ENCODE measurements at regions not wholly inside any gene's neighbourhood (a gene's known extent, or its start where the extent isn't known, plus 50 kb on each side); places are given as distances from the start of the nearest gene placed in this dataset.

DNA sequence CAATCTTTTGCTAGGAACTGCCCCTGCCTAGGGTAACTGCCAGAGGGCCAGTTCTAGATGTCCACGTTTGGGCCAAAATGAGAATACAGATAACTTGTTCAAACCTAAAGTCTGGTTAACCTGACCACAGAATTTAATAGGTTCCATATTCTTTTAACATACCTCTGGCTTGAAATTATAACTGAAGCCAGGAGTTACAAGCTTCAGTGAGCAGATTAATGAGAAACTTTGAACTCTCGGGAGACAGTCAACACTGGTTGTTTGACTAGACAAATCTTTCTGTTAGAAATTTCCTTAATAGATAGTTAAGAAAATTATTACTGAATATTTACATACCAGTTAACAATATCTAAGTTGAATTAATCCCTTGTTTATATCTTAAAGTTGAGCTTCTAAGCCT, 110.0 kb upstream of the KLF7 start:
- CTCF ChIA-PET: no interaction called here
- TF ChIP-seq BHLHE40 (IDR thresholded peaks at IDR 0.05; ENCODE audit: borderline replicate concordance) (no peak), ARNT (IDR thresholded peaks at IDR 0.05) (no peak), SUZ12 (IDR thresholded peaks at IDR 0.05) (no peak), LEF1 (IDR thresholded peaks at IDR 0.05; ENCODE audit: borderline replicate concordance) (no peak), FOXA1 (IDR thresholded peaks at IDR 0.05) (no peak), CTBP1 (IDR thresholded peaks at IDR 0.05; ENCODE audit: borderline replicate concordance) (no peak)
- POLR2A ChIA-PET: no interaction called here
- DNase-seq (ENCODE audit: extremely low spot score): no peak

DNA sequence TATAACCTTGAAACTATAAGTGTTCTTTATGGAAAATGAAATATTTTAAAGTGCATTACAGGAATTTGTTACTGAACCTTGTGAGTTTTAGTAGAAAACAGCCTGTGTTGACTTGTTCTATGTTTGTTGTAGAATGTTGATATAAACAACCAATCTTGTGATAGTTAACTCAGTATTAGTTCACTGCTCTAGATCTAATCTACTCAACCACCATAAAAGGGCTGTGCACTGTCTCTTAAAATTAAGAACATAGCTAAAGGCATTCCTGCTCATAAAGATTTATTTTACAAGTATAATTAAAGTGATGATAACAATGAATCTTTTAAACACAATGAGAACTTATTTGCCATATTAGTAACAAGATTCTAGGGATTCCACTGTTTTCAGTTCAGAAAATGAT, 110.5 kb upstream of the KLF7 start:
- ChIA-PET CTCF (no interaction called here), POLR2A (no interaction called here)
- TF ChIP-seq ARNT (IDR thresholded peaks at IDR 0.05) (no peak), L3MBTL2 (conservative IDR thresholded peaks at IDR 0.05) (no peak), ZNF384 (IDR thresholded peaks at IDR 0.05) (no peak), BHLHE40 (IDR thresholded peaks at IDR 0.05; ENCODE audit: borderline replicate concordance) (no peak), HDGF (IDR thresholded peaks at IDR 0.05; ENCODE audit: borderline replicate concordance) (no peak), ELF4 (IDR thresholded peaks at IDR 0.05) (no peak), NFRKB (IDR thresholded peaks at IDR 0.05) (no peak), LEF1 (IDR thresholded peaks at IDR 0.05; ENCODE audit: borderline replicate concordance) (no peak), TARDBP (IDR thresholded peaks at IDR 0.05) (no peak), FOXA1 (IDR thresholded peaks at IDR 0.05) (no peak), FOXM1 (IDR thresholded peaks at IDR 0.05; ENCODE audit: borderline replicate concordance) (no peak), FOXK2 (IDR thresholded peaks at IDR 0.05) (no peak)
- TF ChIP-seq, protein P1, sequence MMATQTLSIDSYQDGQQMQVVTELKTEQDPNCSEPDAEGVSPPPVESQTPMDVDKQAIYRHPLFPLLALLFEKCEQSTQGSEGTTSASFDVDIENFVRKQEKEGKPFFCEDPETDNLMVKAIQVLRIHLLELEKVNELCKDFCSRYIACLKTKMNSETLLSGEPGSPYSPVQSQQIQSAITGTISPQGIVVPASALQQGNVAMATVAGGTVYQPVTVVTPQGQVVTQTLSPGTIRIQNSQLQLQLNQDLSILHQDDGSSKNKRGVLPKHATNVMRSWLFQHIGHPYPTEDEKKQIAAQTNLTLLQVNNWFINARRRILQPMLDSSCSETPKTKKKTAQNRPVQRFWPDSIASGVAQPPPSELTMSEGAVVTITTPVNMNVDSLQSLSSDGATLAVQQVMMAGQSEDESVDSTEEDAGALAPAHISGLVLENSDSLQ (IDR thresholded peaks at IDR 0.05): no peak
- no peak for DNase-seq (ENCODE audit: extremely low spot score)

DNA sequence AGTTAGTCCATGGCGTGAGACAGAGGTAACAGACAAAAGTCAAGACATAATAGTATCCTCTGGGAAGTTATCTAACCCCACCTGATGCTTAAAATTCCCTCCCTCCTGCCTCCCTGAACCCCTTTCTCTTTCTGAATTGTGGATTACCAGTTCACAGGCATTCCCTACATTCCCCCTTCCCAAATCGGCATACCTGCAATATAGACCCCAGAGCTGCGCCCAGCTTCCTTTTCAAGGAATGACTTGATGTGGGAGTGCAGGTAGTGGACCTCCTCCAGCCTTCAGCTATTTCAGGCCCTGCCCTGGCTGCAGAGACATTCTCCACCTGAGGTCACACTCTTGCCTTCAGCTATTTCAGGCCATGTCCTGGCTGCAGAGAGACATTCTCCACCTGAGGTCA, 111.1 kb upstream of the KLF7 start:
- POLR2A ChIA-PET: no interaction called here

DNA sequence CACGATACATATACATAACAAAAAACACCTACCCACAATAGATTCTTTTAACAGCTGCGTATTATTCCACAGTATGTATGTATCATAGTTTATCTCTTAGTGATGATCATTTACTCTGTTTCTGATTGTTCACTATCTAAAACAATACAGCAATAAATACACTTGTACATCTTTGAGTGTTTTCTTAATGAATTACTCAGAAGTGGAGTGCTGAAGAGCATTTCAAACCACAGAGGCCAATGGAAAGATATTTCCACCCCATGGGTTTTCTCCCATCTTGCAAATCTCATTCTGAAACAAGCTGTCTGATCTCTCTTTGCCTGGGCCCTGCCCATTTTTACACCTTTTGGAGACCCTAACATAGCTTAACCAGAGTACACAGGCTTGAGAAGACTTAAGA, 113.8 kb upstream of the KLF7 start:
- ChIA-PET CTCF (no interaction called here), POLR2A (no interaction called here)

More for the DNA sequence above, 111.1 kb upstream of the KLF7 start:
- TF ChIP-seq SP1 (IDR thresholded peaks at IDR 0.05) (no peak), LEF1 (IDR thresholded peaks at IDR 0.05; ENCODE audit: borderline replicate concordance) (no peak), TARDBP (IDR thresholded peaks at IDR 0.05) (no peak), ELF4 (IDR thresholded peaks at IDR 0.05) (no peak), SUZ12 (IDR thresholded peaks at IDR 0.05) (no peak), FOXM1 (IDR thresholded peaks at IDR 0.05; ENCODE audit: borderline replicate concordance) (no peak), ARNT (IDR thresholded peaks at IDR 0.05) (no peak)
- CTCF ChIA-PET: interaction anchor here (0.8 kb wide), 1 partner anchor 98 kb away, joined by 3 read pairs; no protein-coding TSS in a partner anchor
- no peak for DNase-seq (ENCODE audit: extremely low spot score)

DNA sequence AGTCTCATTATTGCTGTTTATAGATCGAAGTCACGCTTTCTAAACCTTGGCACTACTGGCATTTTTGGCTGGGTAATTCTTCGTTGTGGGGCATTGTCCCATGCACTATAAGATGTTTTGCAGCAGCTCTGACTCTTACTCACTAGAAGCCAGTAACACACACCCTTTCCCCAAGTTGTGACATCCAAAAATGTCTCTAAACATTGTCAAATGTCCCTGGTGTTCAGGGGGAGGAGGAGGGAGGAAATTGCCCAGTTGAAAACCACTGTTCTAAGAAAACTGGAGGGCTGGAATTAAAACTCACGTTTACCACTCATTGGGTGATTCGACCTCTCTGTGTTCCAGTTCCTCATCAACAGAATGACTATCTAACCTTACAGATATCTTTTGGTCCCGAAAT, 115.7 kb upstream of the KLF7 start:
- TF ChIP-seq FOXK2 (IDR thresholded peaks at IDR 0.05) (no peak), SP1 (IDR thresholded peaks at IDR 0.05) (no peak), HDGF (IDR thresholded peaks at IDR 0.05; ENCODE audit: borderline replicate concordance) (no peak), ELF4 (IDR thresholded peaks at IDR 0.05) (no peak), ARNT (IDR thresholded peaks at IDR 0.05) (no peak), CTBP1 (IDR thresholded peaks at IDR 0.05; ENCODE audit: borderline replicate concordance) (no peak), BHLHE40 (IDR thresholded peaks at IDR 0.05; ENCODE audit: borderline replicate concordance) (no peak), ZNF384 (IDR thresholded peaks at IDR 0.05) (no peak), FOXA1 (IDR thresholded peaks at IDR 0.05) (no peak), NFRKB (IDR thresholded peaks at IDR 0.05) (no peak), TARDBP (IDR thresholded peaks at IDR 0.05) (no peak), SUZ12 (IDR thresholded peaks at IDR 0.05) (no peak), LEF1 (IDR thresholded peaks at IDR 0.05; ENCODE audit: borderline replicate concordance) (no peak), L3MBTL2 (conservative IDR thresholded peaks at IDR 0.05) (no peak), FOXM1 (IDR thresholded peaks at IDR 0.05; ENCODE audit: borderline replicate concordance) (no peak)
- TF ChIP-seq, protein P1 (IDR thresholded peaks at IDR 0.05): no peak
- no peak for DNase-seq (ENCODE audit: extremely low spot score)
- ChIA-PET POLR2A (no interaction called here), CTCF (no interaction called here)

More for the DNA sequence above, 113.8 kb upstream of the KLF7 start:
- no peak for DNase-seq (ENCODE audit: extremely low spot score)
- TF ChIP-seq ARNT (IDR thresholded peaks at IDR 0.05): no peak
- TF ChIP-seq ZNF384 (IDR thresholded peaks at IDR 0.05): no peak
- no peak for TF ChIP-seq TARDBP (IDR thresholded peaks at IDR 0.05)
- no peak for TF ChIP-seq ELF4 (IDR thresholded peaks at IDR 0.05)
- no peak for TF ChIP-seq FOXM1 (IDR thresholded peaks at IDR 0.05; ENCODE audit: borderline replicate concordance)
- no peak for TF ChIP-seq L3MBTL2 (conservative IDR thresholded peaks at IDR 0.05)
- TF ChIP-seq SP1 (IDR thresholded peaks at IDR 0.05): no peak
- TF ChIP-seq, protein P1 (IDR thresholded peaks at IDR 0.05): no peak
- no peak for TF ChIP-seq SUZ12 (IDR thresholded peaks at IDR 0.05)
- TF ChIP-seq BHLHE40 (IDR thresholded peaks at IDR 0.05; ENCODE audit: borderline replicate concordance): no peak
- TF ChIP-seq NFRKB (IDR thresholded peaks at IDR 0.05): no peak
- no peak for TF ChIP-seq HDGF (IDR thresholded peaks at IDR 0.05; ENCODE audit: borderline replicate concordance)
- TF ChIP-seq FOXK2 (IDR thresholded peaks at IDR 0.05): no peak
- no peak for TF ChIP-seq LEF1 (IDR thresholded peaks at IDR 0.05; ENCODE audit: borderline replicate concordance)

DNA sequence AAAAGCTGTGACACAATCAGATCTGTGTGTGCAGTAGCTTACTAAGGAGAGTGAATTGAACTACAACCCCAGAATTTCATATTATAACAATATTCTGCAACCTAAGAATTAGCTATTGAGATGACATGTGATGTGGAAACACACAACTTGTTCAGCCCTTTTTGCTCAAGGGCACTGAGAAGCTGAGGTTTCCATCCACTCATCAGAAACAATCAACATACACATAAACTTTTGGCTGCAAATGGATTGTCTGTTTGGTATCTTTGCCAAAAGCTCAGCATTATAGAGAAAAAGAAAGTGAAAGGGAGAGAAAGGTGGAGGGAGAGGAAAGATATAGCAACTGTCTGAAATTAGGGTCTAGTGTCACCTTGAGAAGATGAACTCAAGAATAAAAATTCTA, 117.2 kb upstream of the KLF7 start:
- ChIA-PET CTCF (interaction anchor here (0.6 kb wide), 1 partner anchor 300 kb away, joined by 3 read pairs; no protein-coding TSS in a partner anchor), POLR2A (no interaction called here)
- TF ChIP-seq ARNT (IDR thresholded peaks at IDR 0.05): no peak
- no peak for TF ChIP-seq NFRKB (IDR thresholded peaks at IDR 0.05)
- TF ChIP-seq CTBP1 (IDR thresholded peaks at IDR 0.05; ENCODE audit: borderline replicate concordance): no peak
- no peak for TF ChIP-seq ZNF384 (IDR thresholded peaks at IDR 0.05)
- TF ChIP-seq FOXK2 (IDR thresholded peaks at IDR 0.05): no peak
- TF ChIP-seq SUZ12 (IDR thresholded peaks at IDR 0.05): no peak
- TF ChIP-seq FOXM1 (IDR thresholded peaks at IDR 0.05; ENCODE audit: borderline replicate concordance): no peak
- TF ChIP-seq SP1 (IDR thresholded peaks at IDR 0.05): no peak
- no peak for TF ChIP-seq TARDBP (IDR thresholded peaks at IDR 0.05)
- TF ChIP-seq BHLHE40 (IDR thresholded peaks at IDR 0.05; ENCODE audit: borderline replicate concordance): no peak
- TF ChIP-seq ELF4 (IDR thresholded peaks at IDR 0.05): no peak
- no peak for TF ChIP-seq LEF1 (IDR thresholded peaks at IDR 0.05; ENCODE audit: borderline replicate concordance)
- TF ChIP-seq L3MBTL2 (conservative IDR thresholded peaks at IDR 0.05): no peak
- TF ChIP-seq, protein P1 (IDR thresholded peaks at IDR 0.05): no peak
- no peak for TF ChIP-seq HDGF (IDR thresholded peaks at IDR 0.05; ENCODE audit: borderline replicate concordance)
- no peak for TF ChIP-seq FOXA1 (IDR thresholded peaks at IDR 0.05)
- no peak for DNase-seq (ENCODE audit: extremely low spot score)
